Stimulated activated CD4-positive, alpha-beta T cell treated with anti-CD3 and anti-CD28 coated beads, Interleukin-4, amount 100 ng/mL, for 24 hours (primary cell): ENCODE measurements at regions not wholly inside any gene's neighbourhood (a gene's known extent, or its start where the extent isn't known, plus 50 kb on each side); places are given as distances from the start of the nearest gene placed in this dataset.
"Not testable (repeated sequence)": the region's sequence is repeated elsewhere in the genome, so short reads cannot be mapped to it uniquely, and the experiment has no call there.

Source experiments
- DNase-seq: peaks from one replicate; pipeline ENCODE4 v3.0.0-alpha.2; 2020

- no peak for DNase-seq
These were observed 106.9 kb upstream of the ATL2 start for GRCh38 chr2:38483776-38484501.

- not testable (repeated sequence) for DNase-seq
These were observed 105.6 kb upstream of the ATL2 start for GRCh38 chr2:38482710-38483109.

- no peak for DNase-seq
These were observed 103.5 kb upstream of the ATL2 start for GRCh38 chr2:38480617-38481016.

- no peak for DNase-seq
These were observed 99.9 kb upstream of the ATL2 start for GRCh38 chr2:38477006-38477405.

- DNase-seq = no peak
These were observed 98.5 kb upstream of the ATL2 start for GRCh38 chr2:38475567-38475881.

GRCh38 chr2:38474715-38475566 is 97.9 kb upstream of the ATL2 start:
- DNase-seq = peak; percentile 19

- DNase-seq = no peak
These were observed 97.0 kb upstream of the ATL2 start for GRCh38 chr2:38474021-38474456.

- no peak for DNase-seq
These were observed 96.4 kb upstream of the ATL2 start for GRCh38 chr2:38473333-38474005.

- DNase-seq = no peak
These were observed 93.0 kb upstream of the ATL2 start for GRCh38 chr2:38470115-38470514.

- DNase-seq = no peak
These were observed 90.8 kb upstream of the ATL2 start for GRCh38 chr2:38467768-38468455.

GRCh38 chr2:38466876-38467767 is 90.0 kb upstream of the ATL2 start:
- DNase-seq = no peak

- no peak for DNase-seq
These were observed 89.3 kb upstream of the ATL2 start for GRCh38 chr2:38466409-38466808.

- DNase-seq = peak; percentile 10
These were observed 88.7 kb upstream of the ATL2 start for GRCh38 chr2:38465789-38466127.

- no peak for DNase-seq
These were observed 88.1 kb upstream of the ATL2 start for GRCh38 chr2:38464971-38465788.

GRCh38 chr2:38463752-38464151 is 86.7 kb upstream of the ATL2 start:
- no peak for DNase-seq

- peak; percentile 72 for DNase-seq
These were observed 85.1 kb upstream of the ATL2 start for GRCh38 chr2:38462121-38462661.

- DNase-seq = no peak
These were observed 84.4 kb upstream of the ATL2 start for GRCh38 chr2:38461470-38461869.

GRCh38 chr2:38460313-38460712 is 83.2 kb upstream of the ATL2 start:
- DNase-seq = no peak

- no peak for DNase-seq
These were observed 77.0 kb upstream of the ATL2 start for GRCh38 chr2:38454081-38454480.

GRCh38 chr2:38451778-38452177 is 74.7 kb upstream of the ATL2 start:
- DNase-seq = not testable (repeated sequence)

- DNase-seq = no peak
These were observed 73.4 kb upstream of the ATL2 start for GRCh38 chr2:38450509-38450908.
